Ishikawa (cell line): ENCODE measurements at regions not wholly inside any gene's neighbourhood (a gene's known extent, or its start where the extent isn't known, plus 50 kb on each side); places are given as distances from the start of the nearest gene placed in this dataset.

Experiments
- CEBPB ChIP-seq: IDR thresholded peaks from 2 replicates; pipeline ENCODE4 v1.6.1; 2012
- CREB1 ChIP-seq: IDR thresholded peaks from 2 replicates; pipeline ENCODE4 v1.6.1; 2012; ENCODE audit warnings: low read depth
- EGR1 ChIP-seq: IDR thresholded peaks from 2 replicates; pipeline ENCODE4 v1.6.1; 2012
- EP300 ChIP-seq: IDR thresholded peaks from 2 replicates; pipeline ENCODE4 v1.6.1; 2012; ENCODE audit warnings: borderline replicate concordance
- FOXM1 ChIP-seq: IDR thresholded peaks from 2 replicates; pipeline ENCODE4 v1.6.1; 2012; ENCODE audit warnings: low read depth, borderline replicate concordance
- MAX ChIP-seq: IDR thresholded peaks from 2 replicates; pipeline ENCODE4 v1.6.1; 2012
- RAD21 ChIP-seq: IDR thresholded peaks from 2 replicates; pipeline ENCODE4 v1.6.1; 2012; ENCODE audit warnings: low read depth
- TAF1 ChIP-seq: IDR thresholded peaks from 2 replicates; pipeline ENCODE4 v1.6.1; 2012; ENCODE audit warnings: low read depth, mild to moderate bottlenecking
- TCF12 ChIP-seq: IDR thresholded peaks from 2 replicates; pipeline ENCODE4 v1.6.1; 2012; ENCODE audit warnings: low read depth
- YY1 ChIP-seq: IDR thresholded peaks from 2 replicates; pipeline ENCODE4 v1.6.1; 2012; ENCODE audit warnings: low read depth
- ZBTB7A ChIP-seq: IDR thresholded peaks from 2 replicates; pipeline ENCODE4 v1.6.1; 2012; ENCODE audit warnings: low read depth
- TF ChIP-seq, protein P1 (sequence below): IDR thresholded peaks from 2 replicates; pipeline ENCODE4 v1.6.1; 2012
- TF ChIP-seq, protein P2 (sequence below): IDR thresholded peaks from 2 replicates; pipeline ENCODE4 v1.6.1; 2012; ENCODE audit warnings: low read depth, mild to moderate bottlenecking

DNA sequence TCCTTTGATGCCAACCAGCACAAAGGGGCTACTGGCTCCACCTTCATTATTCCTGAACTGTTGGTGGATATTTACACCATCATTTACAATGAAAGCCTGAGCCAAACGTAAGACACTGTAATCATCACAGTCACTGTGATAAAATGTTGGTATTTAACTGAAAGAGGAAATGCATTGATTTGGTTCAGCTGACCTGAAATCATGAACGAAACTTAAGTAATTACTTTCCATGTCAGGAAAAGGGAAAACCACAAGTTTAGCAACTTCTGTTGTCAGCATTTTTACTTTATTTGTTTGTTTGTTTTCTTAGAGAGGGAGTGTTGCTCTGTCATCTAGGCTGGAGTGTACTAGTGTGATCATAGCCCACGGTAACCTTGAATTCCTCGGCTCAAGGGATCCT, 247.8 kb upstream of the FAM47A start:
- TF ChIP-seq, protein P1, sequence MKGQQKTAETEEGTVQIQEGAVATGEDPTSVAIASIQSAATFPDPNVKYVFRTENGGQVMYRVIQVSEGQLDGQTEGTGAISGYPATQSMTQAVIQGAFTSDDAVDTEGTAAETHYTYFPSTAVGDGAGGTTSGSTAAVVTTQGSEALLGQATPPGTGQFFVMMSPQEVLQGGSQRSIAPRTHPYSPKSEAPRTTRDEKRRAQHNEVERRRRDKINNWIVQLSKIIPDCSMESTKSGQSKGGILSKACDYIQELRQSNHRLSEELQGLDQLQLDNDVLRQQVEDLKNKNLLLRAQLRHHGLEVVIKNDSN, result no peak
- TF ChIP-seq YY1 (no peak), CREB1 (no peak), TAF1 (no peak), CEBPB (no peak), FOXM1 (no peak), MAX (no peak), RAD21 (no peak), EP300 (no peak), EGR1 (no peak), TCF12 (no peak), ZBTB7A (no peak)
- TF ChIP-seq, protein P2, sequence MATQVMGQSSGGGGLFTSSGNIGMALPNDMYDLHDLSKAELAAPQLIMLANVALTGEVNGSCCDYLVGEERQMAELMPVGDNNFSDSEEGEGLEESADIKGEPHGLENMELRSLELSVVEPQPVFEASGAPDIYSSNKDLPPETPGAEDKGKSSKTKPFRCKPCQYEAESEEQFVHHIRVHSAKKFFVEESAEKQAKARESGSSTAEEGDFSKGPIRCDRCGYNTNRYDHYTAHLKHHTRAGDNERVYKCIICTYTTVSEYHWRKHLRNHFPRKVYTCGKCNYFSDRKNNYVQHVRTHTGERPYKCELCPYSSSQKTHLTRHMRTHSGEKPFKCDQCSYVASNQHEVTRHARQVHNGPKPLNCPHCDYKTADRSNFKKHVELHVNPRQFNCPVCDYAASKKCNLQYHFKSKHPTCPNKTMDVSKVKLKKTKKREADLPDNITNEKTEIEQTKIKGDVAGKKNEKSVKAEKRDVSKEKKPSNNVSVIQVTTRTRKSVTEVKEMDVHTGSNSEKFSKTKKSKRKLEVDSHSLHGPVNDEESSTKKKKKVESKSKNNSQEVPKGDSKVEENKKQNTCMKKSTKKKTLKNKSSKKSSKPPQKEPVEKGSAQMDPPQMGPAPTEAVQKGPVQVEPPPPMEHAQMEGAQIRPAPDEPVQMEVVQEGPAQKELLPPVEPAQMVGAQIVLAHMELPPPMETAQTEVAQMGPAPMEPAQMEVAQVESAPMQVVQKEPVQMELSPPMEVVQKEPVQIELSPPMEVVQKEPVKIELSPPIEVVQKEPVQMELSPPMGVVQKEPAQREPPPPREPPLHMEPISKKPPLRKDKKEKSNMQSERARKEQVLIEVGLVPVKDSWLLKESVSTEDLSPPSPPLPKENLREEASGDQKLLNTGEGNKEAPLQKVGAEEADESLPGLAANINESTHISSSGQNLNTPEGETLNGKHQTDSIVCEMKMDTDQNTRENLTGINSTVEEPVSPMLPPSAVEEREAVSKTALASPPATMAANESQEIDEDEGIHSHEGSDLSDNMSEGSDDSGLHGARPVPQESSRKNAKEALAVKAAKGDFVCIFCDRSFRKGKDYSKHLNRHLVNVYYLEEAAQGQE, result no peak
